GM18507 (cell line): ENCODE measurements at regions not wholly inside any gene's neighbourhood (a gene's known extent, or its start where the extent isn't known, plus 50 kb on each side); places are given as distances from the start of the nearest gene placed in this dataset.

Experiments
- DNase-seq: peaks from one replicate; pipeline ENCODE4 v3.0.0; 2011; ENCODE audit warnings: low read depth; ENCODE audit not compliant: insufficient read length; ENCODE audit errors: extremely low spot score
- FAIRE-seq: peaks from 2 replicates; lab custom pipeline; 2011; peaks lifted over from hg19 to GRCh38; lab: Jason Lieb, UNC

DNA sequence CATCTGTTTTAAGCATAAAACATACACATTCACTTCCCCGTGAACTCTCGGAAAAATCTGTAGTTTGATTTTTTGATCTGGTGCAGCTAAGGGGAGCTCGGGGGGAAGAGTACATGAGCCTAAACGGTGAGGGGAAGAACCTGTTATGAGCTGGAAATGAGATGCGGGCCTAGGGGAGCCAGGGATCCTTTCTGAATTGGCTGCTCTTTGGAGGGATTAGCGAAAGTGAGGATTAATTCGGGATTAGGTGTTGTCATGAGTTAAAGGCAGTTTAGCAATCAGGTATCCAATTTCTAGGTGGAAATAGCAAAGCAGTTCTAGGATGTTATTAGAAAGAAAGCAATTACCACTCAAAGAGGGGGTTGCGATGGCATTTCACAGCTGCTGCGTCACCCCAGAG is 51.1 kb upstream of the ADARB2 start:
- DNase-seq (no peak), FAIRE-seq (no peak)
